Gastroesophageal sphincter (tissue), 3 donors: ENCODE measurements at regions not wholly inside any gene's neighbourhood (a gene's known extent, or its start where the extent isn't known, plus 50 kb on each side); places are given as distances from the start of the nearest gene placed in this dataset.

Experiments used
- POLR2A ChIP-seq, 2 donors: fragments of 450-650 bp; IDR thresholded peaks; one replicate each; pipeline ENCODE4 v1.6.1; 2017; ENCODE audit warnings: antibody characterized with exemption in 2 of 2, mild to moderate bottlenecking in 2 of 2, moderate library complexity in 1 of 2
- POLR2AphosphoS5 ChIP-seq: sonication (generic); formaldehyde crosslinking; IDR thresholded peaks from one replicate; pipeline ENCODE4 v1.6.1; 2017; ENCODE audit warnings: antibody characterized with exemption
- TF ChIP-seq, protein P1 (sequence below), 4 experiments: fragments of 200-600 bp in 2 of 4; fragments of 450-650 bp in 2 of 4; sonication (generic) in 1 of 4; IDR thresholded peaks; one replicate each; pipeline ENCODE4 v1.5.1; 2017 to 2019; ENCODE audit warnings: antibody characterized with exemption in 4 of 4, mild to moderate bottlenecking in 2 of 4, moderate library complexity in 2 of 4

DNA sequence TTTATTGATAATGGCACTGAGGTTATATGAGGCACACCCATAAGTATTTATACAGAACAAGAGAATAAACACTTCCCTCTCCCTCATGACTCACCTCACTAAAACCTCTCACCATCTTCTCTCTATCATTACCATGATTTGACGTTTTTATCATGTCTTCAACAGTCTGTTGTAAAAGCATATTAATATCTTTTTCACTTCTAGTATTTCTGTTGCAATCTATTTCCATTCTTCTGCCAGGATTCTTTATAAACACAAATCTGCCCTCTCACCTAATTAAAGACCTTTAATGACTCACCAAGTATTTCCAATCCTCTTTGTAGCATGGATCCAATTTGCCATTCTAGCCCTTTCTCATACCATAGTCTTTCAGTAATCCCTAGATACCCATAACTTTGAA, 527.7 kb downstream of the SLC16A7 start:
- TF ChIP-seq, protein P1, sequence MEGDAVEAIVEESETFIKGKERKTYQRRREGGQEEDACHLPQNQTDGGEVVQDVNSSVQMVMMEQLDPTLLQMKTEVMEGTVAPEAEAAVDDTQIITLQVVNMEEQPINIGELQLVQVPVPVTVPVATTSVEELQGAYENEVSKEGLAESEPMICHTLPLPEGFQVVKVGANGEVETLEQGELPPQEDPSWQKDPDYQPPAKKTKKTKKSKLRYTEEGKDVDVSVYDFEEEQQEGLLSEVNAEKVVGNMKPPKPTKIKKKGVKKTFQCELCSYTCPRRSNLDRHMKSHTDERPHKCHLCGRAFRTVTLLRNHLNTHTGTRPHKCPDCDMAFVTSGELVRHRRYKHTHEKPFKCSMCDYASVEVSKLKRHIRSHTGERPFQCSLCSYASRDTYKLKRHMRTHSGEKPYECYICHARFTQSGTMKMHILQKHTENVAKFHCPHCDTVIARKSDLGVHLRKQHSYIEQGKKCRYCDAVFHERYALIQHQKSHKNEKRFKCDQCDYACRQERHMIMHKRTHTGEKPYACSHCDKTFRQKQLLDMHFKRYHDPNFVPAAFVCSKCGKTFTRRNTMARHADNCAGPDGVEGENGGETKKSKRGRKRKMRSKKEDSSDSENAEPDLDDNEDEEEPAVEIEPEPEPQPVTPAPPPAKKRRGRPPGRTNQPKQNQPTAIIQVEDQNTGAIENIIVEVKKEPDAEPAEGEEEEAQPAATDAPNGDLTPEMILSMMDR (IDR thresholded peaks at IDR 0.05) = no peak
- TF ChIP-seq POLR2AphosphoS5 (no peak), POLR2A (IDR thresholded peaks at IDR 0.05) (no peak)
